GM12874 (cell line): ENCODE measurements at regions not wholly inside any gene's neighbourhood (a gene's known extent, or its start where the extent isn't known, plus 50 kb on each side); places are given as distances from the start of the nearest gene placed in this dataset.

Experiments
- TF ChIP-seq, protein P1 (sequence below): IDR thresholded peaks from 2 replicates; pipeline ENCODE4 v1.5.1; 2011; ENCODE audit warnings: low read depth, mild to moderate bottlenecking, control low read depth, low read length, moderate library complexity; ENCODE audit not compliant: insufficient read depth

- TF ChIP-seq, protein P1, sequence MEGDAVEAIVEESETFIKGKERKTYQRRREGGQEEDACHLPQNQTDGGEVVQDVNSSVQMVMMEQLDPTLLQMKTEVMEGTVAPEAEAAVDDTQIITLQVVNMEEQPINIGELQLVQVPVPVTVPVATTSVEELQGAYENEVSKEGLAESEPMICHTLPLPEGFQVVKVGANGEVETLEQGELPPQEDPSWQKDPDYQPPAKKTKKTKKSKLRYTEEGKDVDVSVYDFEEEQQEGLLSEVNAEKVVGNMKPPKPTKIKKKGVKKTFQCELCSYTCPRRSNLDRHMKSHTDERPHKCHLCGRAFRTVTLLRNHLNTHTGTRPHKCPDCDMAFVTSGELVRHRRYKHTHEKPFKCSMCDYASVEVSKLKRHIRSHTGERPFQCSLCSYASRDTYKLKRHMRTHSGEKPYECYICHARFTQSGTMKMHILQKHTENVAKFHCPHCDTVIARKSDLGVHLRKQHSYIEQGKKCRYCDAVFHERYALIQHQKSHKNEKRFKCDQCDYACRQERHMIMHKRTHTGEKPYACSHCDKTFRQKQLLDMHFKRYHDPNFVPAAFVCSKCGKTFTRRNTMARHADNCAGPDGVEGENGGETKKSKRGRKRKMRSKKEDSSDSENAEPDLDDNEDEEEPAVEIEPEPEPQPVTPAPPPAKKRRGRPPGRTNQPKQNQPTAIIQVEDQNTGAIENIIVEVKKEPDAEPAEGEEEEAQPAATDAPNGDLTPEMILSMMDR, result no peak
Observed at GRCh38 chr11:62062223-62062861, 61.5 kb upstream of the INCENP start.

- TF ChIP-seq, protein P1, result no peak
Observed at GRCh38 chr11:62061356-62062222, 62.2 kb upstream of the INCENP start.

- TF ChIP-seq, protein P1, result no peak
Observed at GRCh38 chr11:62057069-62057468, 66.7 kb upstream of the INCENP start.

DNA sequence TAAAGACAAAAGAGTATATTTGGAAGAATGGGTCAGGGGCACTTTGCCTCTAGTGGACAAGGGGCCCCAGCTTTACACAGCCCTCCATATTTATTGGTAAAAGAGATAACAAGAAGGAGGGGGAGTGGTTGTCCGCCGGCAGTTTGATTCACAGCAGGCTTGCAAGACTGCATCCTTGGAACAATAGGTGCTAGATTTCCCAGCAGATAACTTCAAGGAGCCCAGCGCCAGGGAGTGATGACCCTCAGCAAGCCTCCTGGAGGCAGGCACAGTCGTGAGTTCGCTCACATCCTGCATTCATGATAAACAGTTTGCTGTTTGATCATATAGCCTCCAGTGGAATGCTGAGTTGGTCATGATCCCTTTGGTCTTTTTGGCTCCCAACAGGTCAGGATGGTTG, 67.8 kb upstream of the INCENP start:
- TF ChIP-seq, protein P1, result no peak

- TF ChIP-seq, protein P1, result peak; percentile 40; the same call in 1 of the 2 replicates
Observed at GRCh38 chr11:62054484-62055121, 69.2 kb upstream of the INCENP start.

GRCh38 chr11:62054081-62054480, 69.7 kb upstream of the INCENP start:
- TF ChIP-seq, protein P1, result no peak

- TF ChIP-seq, protein P1, result no peak
Observed at GRCh38 chr11:62050716-62051115, 73.1 kb upstream of the INCENP start.
